Colon (tissue), 2 donors: ENCODE measurements at regions not wholly inside any gene's neighbourhood (a gene's known extent, or its start where the extent isn't known, plus 50 kb on each side); places are given as distances from the start of the nearest gene placed in this dataset.
"Not testable (repeated sequence)": the region's sequence is repeated elsewhere in the genome, so short reads cannot be mapped to it uniquely, and the experiment has no call there.

ENCODE experiments used
- FAIRE-seq: peaks from 2 replicates; lab custom pipeline; 2012; peaks lifted over from hg19 to GRCh38; lab: Jason Lieb, UNC
- donor health status: control.
- donor health status: control.

DNA sequence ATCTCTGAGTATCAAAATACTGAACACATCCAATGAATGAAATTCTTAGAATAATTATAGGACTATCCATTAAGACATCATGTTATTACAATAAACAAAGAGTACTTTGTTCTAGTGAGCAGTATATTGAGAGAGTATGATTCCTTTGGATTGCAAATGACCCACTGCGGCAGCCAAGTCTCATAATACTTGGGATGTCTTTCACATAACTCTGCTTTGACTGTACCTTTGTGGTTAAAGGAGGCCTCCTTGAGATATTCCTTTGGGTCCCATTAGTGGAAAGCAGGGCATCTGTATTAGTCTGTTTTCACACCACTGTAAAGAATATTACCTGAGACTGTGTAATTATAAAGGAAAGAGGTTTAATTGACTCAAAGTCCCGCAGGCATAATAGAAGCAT is 593.8 kb downstream of the TRHDE start:
- FAIRE-seq = no peak

DNA sequence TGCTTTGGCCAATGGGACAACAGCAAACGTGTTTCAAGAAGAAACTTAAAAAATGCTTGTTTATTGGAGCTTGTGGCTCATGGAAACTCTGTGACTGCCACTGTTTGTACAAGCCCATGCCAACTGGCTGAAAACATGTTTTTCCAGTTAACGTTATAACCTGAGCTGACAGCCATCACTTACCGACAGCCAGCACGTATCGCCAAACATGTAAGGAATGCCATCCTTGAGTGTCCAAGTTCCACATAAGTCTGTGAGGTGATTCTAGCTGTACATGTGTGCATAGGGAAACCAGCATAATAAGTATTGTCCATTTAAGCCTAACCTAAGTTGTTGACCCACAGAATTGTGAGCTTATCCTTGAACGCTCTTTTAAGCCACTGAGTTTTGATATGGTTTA is 596.9 kb downstream of the TRHDE start:
- FAIRE-seq = no peak

DNA sequence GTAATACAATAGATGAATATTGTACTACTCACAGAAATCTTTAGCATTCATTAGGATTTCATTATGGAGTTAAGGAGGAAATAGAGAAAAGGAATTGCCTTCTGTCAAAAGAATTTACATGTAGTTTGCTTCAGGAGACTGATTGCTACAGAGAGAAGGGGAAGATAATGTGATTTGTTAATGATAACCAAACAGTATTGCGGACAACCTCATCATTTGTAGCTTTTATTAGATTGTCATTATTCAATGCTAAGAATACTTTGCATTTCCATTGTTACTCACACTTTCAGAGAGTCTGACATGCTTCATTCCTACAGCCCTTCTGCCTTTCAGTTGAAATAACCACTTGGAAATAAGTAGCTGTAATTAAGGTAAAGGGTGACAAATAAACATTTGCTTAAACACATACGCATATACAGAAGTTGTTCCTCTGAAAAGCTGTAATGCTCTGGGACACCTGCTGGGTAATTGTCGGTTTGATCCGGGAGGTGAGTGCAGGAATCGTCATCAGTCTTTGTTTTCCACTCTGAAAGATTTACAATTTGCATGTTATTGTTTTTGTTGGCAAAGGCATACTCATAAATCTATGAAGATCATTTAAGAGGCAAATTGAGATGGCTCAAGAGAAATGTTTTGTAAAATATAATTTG is 600.2 kb downstream of the TRHDE start:
- FAIRE-seq = no peak

DNA sequence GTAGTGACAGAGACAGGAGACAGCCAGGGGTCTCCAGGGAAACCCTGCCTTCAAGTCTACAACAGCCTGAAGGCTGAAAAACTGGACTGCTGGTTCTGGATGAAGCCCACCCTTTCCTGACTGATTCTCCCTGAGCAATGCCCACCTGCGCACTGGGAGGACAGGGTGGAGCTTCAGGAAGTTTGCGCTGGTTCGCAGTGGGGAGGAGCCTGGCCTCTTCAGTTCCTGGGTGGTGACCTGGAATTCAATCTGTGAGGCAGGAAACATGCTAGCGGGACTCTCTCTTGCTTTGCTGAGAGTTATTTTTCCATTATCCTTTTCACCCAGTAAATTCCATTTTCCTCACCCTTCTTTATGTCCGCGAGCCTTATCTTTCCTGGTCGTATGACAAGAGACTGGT is 600.8 kb downstream of the TRHDE start:
- no peak for FAIRE-seq

DNA sequence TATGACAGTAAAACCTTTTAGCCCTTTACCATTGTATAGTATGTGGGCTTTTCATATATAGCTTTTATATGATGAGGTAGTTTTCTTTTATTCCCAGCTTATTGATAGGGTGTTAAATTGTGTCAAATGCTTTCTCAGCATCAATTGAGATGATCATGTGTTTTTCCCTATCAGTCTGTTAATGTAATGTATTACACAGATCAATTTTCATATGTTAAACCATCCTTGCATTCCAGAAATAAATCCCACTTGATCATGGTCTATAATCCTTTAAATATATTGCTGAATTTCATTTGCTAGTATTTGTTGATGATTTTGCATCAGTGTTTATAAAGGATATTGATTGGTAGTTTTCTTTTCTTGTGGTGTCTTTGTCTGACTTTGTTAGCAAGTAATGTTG is 603.9 kb downstream of the TRHDE start:
- FAIRE-seq = no peak

DNA sequence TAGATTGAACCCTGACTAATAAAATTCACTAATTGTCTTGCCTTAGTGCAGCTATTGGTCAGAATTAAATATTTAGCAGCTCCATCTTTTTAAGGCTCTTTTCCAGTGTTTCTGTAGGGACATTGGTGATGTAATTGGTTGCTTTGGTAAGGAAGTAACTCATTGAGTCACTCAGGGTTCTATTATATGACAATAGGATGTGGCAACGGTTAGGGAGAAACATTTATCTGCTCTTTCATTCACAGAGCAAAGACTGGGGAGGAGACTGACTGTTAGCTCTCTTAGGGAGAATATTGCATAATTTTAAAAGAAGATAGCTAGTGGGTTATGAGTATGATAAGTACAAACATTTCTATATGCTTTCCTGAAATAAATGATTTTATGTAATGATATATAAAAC is 616.5 kb downstream of the TRHDE start:
- FAIRE-seq = no peak

DNA sequence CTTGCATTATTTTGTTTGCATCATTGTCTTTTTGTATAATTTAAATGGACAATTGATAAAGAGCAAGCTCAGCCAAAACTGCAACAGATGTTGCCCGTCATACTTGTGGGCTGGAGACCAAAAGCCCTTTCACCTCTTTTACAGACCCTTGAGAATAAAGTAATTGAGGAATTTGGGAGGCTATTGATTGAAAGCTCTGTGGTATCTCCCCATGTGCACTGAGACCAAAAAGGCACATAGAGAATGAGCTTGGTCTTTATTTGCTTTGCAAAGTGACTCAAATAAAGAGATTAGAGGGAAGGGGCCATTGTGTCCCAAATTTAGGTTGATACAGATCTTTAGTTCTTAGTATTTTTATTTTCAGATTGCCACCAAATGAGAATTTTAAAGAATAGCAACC is 617.6 kb downstream of the TRHDE start:
- FAIRE-seq = no peak

DNA sequence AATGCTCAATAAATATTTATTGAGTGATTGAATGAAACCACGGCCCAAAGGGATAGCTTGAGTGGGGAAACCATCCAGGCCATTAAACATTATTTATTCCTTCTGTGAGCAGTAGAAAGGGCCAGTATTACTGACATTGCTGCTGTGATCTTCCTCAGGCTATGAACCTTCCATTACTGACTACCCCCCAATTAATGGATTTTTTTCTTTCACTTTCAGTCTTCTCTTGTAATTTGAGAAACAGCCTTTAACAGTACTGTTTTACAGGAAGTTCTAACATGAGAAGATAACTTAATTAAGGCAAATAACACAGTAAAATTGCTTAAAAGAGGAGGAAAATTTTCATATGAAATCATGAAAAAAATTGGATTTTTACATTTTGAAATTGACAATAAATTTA is 629.5 kb downstream of the TRHDE start:
- FAIRE-seq = no peak

DNA sequence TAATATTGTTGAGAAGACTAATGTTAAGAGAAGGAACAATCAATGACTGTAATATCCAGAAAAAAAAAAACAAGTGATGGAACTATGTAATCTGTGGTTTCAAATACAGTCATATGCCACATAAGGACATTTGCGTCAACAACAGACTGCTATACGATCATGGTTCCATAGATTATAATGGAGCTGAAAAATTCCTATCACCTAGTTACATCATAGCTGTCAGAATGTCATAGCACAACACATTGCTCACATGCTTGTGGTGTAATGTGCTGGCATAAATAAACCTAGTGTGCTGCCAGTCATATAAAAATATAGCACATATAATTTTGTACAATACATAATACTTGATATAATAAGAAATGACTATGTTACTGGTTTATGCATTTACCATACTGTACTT is 653.5 kb downstream of the TRHDE start:
- FAIRE-seq = no peak

DNA sequence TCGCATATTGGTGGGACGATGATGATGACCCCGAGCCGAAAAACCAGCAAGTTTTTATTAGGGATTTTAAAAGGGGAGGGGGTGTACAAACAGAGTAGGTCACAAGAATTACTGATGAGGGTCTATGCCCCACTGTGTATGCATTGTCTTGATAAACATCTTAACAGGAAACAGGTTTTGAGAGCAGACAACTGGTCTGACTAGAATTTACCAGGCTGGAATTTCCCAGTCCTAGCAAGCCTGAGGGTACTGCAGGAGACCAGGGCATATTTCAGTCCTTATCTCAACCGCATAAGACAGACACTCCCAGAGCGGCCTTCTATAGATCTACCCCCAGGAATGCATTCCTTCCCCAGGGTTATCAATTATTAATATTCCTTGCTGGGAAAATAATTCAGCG is 659.7 kb downstream of the TRHDE start:
- FAIRE-seq = not testable (repeated sequence)

DNA sequence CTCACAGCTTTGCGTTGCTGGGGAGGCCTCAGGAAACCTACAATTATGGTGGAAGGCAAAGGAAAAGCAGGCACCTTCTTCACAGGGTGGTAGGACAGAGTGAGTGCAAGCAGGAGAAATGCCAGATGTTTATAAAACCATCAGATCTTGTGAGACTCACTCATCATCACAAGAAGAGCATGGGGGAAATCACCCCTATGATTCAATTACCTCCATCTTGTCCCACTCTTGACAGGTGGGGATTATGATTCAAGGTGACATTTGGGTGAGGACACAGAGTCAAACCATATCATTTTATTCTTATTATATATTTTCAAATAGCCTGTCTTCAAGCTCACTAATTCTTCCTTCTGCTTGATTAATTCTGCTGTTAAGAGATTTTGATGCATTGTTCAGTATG is 665.3 kb downstream of the TRHDE start:
- no peak for FAIRE-seq

DNA sequence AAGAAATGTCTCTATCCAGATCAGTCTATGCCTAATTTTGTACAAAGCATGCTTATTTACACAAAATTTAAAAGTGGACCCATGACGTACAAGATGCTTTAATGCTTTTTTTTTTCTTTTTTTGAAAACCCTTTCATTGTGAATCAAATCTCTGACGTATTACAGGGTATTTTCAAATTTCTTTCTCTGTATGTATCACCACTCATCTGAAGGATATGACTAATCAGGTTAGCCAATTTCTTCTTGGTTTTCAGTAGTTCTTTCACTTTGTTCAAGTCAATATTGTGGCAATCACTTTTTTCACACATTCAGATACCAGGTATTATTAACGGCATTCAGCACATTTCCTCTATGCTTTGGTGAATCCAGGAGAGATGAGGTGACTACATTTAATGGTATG is 685.3 kb downstream of the TRHDE start:
- no peak for FAIRE-seq

DNA sequence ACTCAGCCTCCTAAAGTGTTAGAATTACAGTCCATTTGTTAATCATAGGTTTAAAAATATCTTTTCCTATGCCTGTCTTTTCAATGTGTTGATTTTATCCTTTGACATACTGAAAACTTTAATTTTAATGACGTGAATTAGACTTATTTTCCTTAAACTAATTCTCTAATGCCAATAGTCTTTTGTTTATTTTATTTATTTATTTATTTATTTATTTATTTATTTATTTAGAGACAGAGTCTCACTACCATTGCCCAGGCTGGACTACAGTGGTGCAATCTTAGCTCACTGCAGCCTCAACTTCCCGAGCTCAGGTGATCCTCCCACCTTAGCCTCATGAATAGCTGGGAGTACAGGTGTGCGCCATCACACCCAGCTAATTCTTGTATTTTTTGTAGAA is 694.5 kb downstream of the TRHDE start:
- FAIRE-seq = no peak

DNA sequence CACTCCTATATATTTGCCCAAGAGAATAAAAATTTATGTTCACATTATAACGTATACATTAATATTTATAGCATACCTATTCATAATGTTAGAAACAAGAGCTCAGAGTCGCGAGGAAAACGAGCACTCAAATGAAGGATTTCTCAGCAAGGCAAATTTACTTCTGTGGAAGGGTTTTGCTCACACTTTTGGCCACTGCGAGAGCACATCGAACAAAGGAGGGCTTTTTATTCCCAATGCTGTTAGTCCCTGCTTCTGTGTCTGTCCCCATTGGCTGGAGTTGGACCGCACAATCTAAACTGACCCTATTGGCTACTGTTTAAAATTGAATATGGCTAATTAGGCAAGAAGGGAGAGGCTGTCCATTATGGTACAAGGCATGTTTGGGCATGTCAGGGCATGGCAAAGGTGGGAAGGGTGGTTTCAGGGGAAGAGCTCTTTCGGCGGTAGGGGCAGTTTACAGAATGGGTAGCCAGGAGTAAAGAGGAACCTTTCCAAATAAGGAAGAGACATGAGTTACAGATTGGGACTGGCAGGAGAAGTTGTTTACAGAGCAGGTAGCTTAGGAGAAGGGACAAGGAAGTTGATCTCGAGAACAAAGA is 702.9 kb downstream of the TRHDE start:
- no peak for FAIRE-seq

DNA sequence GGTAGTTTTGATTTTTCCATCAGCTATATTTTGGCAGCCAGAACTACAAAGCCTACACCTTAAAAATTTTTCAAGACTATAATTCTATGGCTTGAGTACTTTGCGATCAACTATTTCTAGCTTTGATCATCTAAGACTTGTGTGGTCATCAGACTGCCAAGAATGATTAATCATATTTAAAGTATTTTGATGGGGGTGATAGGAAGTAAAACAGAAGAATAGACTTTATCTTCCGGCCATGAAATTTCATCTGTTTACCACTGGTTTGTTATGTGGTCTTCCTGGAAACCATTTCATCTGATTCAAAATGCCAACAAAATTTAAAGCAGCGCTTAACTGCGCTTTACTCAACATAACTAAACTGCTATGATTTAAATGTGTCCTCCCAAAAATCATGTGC is 706.8 kb downstream of the TRHDE start:
- FAIRE-seq = no peak

DNA sequence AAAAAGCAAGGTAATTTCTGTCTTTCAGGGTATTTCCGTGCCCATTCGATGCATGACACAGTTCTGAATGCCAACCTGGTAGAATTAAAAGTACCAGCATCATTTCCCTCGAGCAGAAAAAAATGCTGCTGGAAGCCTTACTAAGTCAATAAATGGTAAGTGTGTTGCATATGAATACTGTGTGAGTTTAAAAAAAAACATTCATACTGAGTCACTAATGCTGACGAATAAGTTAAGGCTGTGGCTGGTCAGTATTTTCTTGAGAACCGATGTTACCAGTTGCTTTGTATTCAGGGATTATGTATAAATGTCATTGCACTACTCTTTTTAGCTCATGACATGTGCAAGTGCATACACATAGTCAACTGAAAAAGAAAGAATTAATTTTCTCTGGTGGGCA is 710.2 kb downstream of the TRHDE start:
- no peak for FAIRE-seq

DNA sequence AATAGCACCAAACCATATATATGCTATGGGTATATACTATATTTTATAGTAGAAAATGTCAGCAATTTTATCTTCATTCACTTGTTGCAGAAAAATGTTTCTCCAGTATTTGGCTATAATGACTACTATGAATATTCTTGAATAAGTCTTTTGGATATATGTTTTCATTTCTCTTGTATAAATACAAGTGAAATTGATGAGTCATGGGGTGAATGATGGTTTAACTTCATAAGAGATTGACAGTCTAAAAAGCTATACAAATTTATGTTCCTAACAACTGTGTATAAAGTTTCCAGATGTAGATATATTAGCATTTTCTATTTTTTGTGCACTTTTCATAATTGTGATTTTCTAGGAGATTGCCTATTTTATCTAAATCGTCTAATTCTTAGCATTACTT is 714.8 kb downstream of the TRHDE start:
- FAIRE-seq = no peak

DNA sequence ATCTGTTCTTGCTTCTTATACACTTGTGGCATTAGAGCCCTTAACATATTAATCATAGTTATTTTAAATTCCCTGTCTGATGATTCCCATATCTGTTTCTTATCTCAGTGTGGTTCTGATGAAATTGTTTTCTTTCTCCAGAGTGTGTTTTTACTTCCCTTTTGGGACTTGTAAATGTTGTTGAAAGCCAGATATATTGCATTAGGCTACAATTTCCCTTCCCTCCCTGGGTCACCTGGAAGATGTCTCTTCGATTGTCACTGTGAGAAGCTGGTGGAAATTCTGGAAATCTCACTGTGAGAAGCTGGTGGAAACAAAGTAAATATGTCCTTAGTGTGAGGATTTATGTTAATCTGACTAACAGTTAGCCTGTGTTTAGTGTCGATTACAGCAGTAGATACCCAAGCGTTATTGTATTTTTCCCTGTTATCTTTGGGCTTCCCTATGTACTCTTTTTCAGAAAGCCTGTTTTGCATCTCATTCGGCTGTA is 717.3 kb downstream of the TRHDE start:
- FAIRE-seq = no peak

DNA sequence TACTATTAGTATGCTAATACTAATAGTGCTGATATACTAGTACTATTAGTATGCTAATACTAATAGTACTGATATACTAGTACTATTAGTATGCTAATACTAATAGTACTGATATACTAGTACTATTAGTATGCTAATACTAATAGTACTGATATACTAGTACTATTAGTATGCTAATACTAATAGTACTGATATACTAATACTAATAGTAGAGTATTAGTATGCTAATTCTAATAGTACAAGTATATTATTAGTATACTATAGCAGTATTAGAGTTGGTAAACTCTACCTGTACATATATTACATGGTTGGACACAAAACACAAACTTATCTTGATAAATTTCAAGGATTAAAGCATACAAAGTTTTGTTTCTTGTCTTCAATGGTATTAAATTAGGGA is 722.9 kb downstream of the TRHDE start:
- FAIRE-seq = not testable (repeated sequence)

DNA sequence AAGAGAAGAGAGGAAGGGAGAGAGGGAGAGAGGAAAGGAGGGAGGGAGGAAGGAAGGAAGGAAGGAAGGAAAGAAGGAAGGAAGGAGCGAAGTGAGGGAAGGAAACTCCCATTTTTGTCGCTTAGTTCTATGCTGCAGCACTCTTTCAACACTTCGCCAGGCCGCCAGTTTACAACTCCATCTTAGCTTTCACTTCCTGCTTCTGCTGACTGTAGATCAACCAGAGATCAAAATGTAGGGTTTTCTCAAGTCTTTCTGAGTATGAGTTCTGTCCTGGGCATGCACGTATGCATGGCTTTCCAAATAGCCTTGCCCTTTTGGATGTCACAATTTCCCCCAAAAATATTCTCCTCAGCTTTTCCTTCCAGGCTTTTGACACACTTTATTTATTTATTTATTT is 723.4 kb downstream of the TRHDE start:
- FAIRE-seq = no peak

DNA sequence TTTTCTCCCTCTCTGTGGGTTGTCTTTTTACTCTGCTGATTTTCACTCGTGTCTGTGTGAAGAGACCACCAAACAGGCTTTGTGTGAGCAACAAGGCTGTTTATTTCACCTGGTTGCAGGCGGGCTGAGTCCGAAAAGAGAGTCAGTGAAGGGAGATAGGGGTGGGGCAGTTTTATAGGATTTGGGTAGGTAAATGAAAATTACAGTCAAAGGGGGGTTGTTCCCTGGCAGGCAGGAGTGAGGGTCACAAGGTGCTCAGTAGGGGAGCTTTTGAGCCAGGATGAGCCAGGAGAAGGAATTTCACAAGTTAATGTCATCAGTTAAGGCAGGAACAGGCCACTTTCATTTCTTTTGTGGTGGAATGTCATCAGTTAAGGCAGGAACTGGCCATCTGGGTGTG is 729.6 kb downstream of the TRHDE start:
- FAIRE-seq = not testable (repeated sequence)

DNA sequence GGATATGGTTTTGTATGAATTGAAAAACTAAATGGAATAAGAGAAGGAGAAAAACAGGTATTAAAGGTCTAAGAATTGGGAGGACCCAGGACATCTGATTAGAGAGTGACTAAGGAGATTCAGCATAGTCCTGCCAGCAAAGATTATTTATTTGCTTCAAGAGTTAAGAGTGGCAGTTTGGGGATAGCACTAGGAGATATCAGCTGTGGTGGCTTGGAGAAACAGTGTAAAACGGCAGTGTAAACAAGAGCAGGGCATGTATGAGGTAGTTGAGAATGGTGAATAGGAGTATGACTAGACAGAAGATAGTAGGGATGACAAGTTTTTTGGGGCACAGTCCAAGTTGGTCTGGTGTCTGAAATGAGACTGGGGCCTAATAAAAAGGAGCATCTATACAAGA is 730.3 kb downstream of the TRHDE start:
- FAIRE-seq = not testable (repeated sequence)

DNA sequence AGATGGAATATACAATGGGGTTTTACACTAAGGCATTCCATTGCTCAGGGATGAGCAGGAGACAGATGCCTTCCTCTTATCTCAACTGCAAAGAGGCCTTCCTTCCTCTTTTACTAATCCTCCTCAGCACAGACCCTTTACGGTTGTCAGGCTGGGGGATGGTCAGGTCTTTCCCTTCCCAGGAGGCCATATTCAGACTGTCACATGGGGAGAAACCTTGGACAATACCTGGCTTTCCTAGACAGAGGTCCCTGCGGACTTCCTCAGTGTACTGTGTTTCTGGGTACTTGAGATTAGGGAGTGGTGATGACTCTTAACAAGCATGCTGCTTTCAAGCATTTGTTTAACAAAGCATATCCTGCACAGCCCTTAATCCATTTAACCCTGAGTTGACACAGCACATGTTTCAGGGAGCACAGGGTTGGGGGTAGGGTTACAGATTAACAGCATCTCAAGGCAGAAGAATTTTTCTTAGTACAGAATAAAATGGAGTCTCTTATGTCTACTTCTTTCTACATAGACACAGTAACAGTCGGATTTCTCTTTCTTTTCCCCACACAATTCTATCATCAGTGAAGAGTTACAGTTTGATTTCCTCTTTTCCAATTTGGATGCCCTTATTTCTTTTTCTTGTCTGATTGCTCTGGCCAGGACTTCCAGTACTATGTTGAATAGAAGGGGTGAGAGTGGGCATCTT is 737.1 kb downstream of the TRHDE start:
- not testable (repeated sequence) for FAIRE-seq

DNA sequence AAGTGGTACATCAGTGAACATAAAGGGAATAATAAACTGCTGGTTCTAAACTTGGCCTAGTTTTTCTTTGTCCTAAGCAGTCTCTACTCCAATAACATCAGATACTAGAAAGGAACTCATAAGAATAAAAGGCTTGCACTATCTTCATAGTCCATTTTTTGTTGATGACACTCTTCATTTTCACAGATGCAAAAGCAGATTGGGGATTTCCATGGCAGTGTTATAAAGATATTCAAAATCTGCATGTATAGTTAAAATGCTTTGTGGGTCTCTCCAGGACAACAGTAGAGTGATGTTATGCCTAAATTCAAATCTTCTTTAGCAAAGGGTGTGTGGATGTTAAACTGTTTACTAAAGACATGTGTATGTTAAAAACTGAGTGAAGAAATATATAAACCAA is 745.8 kb downstream of the TRHDE start:
- no peak for FAIRE-seq
